ENCODE measurements at regions not wholly inside any gene's neighbourhood (a gene's known extent, or its start where the extent isn't known, plus 50 kb on each side); places are given as distances from the start of the nearest gene placed in this dataset.

DNA sequence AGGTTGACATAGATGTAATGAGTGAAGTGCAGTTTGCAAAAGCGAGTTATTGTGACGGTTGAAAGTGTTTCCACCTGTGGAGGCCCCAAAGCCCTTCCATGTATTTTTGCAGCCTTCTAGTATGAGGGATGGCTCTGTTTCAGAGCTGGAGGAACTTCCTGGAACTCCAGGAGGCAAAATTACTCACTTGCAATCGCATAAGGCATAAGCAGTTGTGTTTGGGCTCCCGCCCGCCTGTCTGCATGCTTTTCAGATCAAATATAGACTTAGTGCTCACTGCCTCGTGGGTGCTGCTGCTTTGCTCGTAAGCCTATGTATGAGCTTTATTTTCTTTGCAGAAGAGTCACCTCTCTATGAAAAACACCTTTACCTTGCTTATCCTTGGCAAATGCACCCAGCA lies 146.8 kb upstream of the LARGE1 start:
- no peaks in the 10 kb centered on the region for H3K9me3 ChIP-seq
- H3K4me3 ChIP-seq, result no peak overlapping the region
- 74 to 82% methylated on average over 3 to 7 of the region's 7 CpGs for WGBS, 2 donors
- no peak for ATAC-seq (ENCODE audit: low FRiP score in 2 of 2)
- DNase-seq, result no peak
- no peak for TF ChIP-seq EP300 (IDR thresholded peaks at IDR 0.05)
- TF ChIP-seq, protein P1, sequence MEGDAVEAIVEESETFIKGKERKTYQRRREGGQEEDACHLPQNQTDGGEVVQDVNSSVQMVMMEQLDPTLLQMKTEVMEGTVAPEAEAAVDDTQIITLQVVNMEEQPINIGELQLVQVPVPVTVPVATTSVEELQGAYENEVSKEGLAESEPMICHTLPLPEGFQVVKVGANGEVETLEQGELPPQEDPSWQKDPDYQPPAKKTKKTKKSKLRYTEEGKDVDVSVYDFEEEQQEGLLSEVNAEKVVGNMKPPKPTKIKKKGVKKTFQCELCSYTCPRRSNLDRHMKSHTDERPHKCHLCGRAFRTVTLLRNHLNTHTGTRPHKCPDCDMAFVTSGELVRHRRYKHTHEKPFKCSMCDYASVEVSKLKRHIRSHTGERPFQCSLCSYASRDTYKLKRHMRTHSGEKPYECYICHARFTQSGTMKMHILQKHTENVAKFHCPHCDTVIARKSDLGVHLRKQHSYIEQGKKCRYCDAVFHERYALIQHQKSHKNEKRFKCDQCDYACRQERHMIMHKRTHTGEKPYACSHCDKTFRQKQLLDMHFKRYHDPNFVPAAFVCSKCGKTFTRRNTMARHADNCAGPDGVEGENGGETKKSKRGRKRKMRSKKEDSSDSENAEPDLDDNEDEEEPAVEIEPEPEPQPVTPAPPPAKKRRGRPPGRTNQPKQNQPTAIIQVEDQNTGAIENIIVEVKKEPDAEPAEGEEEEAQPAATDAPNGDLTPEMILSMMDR (IDR thresholded peaks at IDR 0.05), result no peak
- no peak for TF ChIP-seq POLR2A (IDR thresholded peaks at IDR 0.05)
- no peak for TF ChIP-seq POLR2AphosphoS5 (IDR thresholded peaks at IDR 0.05)
- no peaks in the 10 kb centered on the region for H3K36me3 ChIP-seq
- no peaks in the 10 kb centered on the region for H3K27me3 ChIP-seq
- no peak overlapping the region for H3K27ac ChIP-seq
- no peaks in the 10 kb centered on the region for H3K4me1 ChIP-seq

DNA sequence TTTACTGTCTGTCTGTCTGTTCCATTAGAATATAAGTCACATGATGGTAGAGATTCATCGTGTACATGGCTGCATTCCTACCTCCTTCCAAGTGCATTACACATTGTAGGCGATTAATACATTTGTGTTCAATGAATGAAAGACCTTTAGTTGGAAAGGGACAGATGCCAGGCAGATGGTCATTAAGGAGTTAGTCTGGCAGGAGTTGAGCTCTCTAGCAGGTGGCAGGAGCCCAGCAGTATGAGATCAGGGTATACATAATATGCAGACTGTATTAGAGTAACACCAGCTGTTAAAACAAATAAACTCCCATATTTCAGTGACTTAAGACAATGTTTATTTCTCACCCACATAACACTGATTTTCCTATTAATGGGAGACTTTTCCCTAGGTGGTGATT lies 147.7 kb upstream of the LARGE1 start:
- TF ChIP-seq, protein P1 (IDR thresholded peaks at IDR 0.05), result no peak
- TF ChIP-seq POLR2AphosphoS5 (IDR thresholded peaks at IDR 0.05) (no peak), POLR2A (IDR thresholded peaks at IDR 0.05) (no peak), EP300 (IDR thresholded peaks at IDR 0.05) (no peak)
- no peak overlapping the region for H3K27ac ChIP-seq
- no peak for DNase-seq
- 60 to 68% methylated on average over 2 of the region's 2 CpGs for WGBS, 2 donors
- ATAC-seq (ENCODE audit: low FRiP score in 2 of 2), result no peak
- H3K36me3 ChIP-seq, result no peaks in the 10 kb centered on the region
- H3K4me1 ChIP-seq, result no peaks in the 10 kb centered on the region
- H3K4me3 ChIP-seq, result no peak overlapping the region
- no peaks in the 10 kb centered on the region for H3K27me3 ChIP-seq
- H3K9me3 ChIP-seq, result no peaks in the 10 kb centered on the region

DNA sequence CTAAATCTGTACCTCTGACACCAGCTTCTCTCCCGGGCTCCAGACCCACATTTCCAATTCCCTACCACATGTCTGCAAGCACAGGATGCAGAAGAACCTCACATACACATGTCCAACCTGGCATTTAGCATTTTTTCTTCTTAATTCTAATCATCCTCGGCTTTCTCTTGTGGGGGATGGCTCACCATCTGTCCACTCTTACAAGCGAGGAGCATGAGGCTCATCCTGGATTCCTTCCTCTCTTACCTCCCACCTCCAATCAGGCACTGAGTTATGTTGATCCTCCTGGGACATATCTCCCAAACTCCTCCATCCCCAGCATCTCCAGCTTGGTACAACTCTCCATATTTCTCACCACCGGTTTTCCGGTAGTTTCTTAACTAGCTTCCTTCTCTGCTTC lies 149.8 kb upstream of the LARGE1 start:
- Histone ChIP-seq H3K27ac (no peak overlapping the region), H3K27me3 (no peaks in the 10 kb centered on the region), H3K4me1 (no peaks in the 10 kb centered on the region), H3K36me3 (no peaks in the 10 kb centered on the region), H3K9me3 (no peaks in the 10 kb centered on the region), H3K4me3 (no peak overlapping the region)
- ATAC-seq (ENCODE audit: low FRiP score in 2 of 2) (no peak), DNase-seq (no peak)
- TF ChIP-seq EP300 (IDR thresholded peaks at IDR 0.05) (no peak), POLR2A (IDR thresholded peaks at IDR 0.05) (no peak), POLR2AphosphoS5 (IDR thresholded peaks at IDR 0.05) (no peak)
- TF ChIP-seq, protein P1 (IDR thresholded peaks at IDR 0.05), result no peak
- 87% methylated on average over 5 of the region's 5 CpGs for WGBS, 2 donors

DNA sequence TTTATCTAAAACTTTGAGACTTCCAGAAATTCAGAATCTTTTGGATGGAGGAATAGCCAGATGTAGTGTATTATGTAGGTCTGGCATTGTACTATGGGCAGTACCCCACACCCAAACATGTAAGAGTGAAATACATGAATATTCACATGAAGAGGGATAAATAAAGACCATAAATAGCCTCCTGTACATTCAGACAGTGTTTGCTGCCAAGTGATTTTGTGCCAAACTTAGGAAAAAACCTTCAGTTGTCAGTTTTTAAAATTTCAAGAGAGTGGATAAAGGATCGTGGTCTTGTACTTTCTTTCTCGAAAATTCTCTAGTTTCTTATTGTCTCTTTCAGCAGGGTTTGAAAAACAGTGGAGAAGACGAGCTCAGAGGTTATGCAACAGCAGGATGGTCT lies 150.3 kb upstream of the LARGE1 start:
- Histone ChIP-seq H3K27me3 (no peaks in the 10 kb centered on the region), H3K36me3 (no peaks in the 10 kb centered on the region), H3K9me3 (no peaks in the 10 kb centered on the region), H3K4me1 (no peaks in the 10 kb centered on the region), H3K27ac (no peak overlapping the region), H3K4me3 (no peak overlapping the region)
- DNase-seq (no peak), ATAC-seq (ENCODE audit: low FRiP score in 2 of 2) (no peak)
- TF ChIP-seq POLR2A (IDR thresholded peaks at IDR 0.05), result no peak
- TF ChIP-seq, protein P1 (IDR thresholded peaks at IDR 0.05), result no peak
- TF ChIP-seq EP300 (IDR thresholded peaks at IDR 0.05), result no peak
- TF ChIP-seq POLR2AphosphoS5 (IDR thresholded peaks at IDR 0.05), result no peak
- 65 to 68% methylated on average over 3 of the region's 3 CpGs for WGBS, 2 donors

DNA sequence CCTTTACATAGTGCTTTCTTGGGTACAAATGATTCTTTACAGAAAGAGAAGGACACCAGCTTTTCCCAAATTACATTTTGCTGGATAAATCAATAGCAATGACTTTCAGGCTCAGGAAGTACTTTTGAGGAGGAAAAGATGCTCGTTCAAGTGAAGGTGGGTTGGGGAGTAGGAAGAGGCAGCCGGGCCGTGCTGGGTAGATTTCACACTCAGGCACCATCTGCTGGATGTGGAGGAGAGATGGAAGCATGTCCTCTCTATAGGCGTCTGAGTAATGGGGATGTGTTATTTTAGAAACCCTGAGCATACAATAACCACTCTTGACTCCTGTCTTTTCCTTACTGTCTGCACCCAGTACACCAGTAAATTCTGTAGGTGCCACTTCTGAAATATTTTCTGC lies 152.3 kb upstream of the LARGE1 start:
- Histone ChIP-seq H3K4me1 (no peaks in the 10 kb centered on the region), H3K4me3 (no peak overlapping the region), H3K27me3 (no peaks in the 10 kb centered on the region), H3K27ac (no peak overlapping the region), H3K9me3 (no peaks in the 10 kb centered on the region), H3K36me3 (no peaks in the 10 kb centered on the region)
- TF ChIP-seq POLR2AphosphoS5 (IDR thresholded peaks at IDR 0.05) (no peak), POLR2A (IDR thresholded peaks at IDR 0.05) (no peak), EP300 (IDR thresholded peaks at IDR 0.05) (no peak)
- TF ChIP-seq, protein P1 (IDR thresholded peaks at IDR 0.05), result no peak
- 59 to 65% methylated on average over 4 of the region's 4 CpGs for WGBS, 2 donors
- ATAC-seq (ENCODE audit: low FRiP score in 2 of 2) (no peak), DNase-seq (no peak)

All from upper lobe of left lung (tissue), 6 donors.